AG04450 (cell line): ENCODE measurements at regions not wholly inside any gene's neighbourhood (a gene's known extent, or its start where the extent isn't known, plus 50 kb on each side); places are given as distances from the start of the nearest gene placed in this dataset.

Source experiments
- CTCF ChIA-PET: fragments of 300-600, 350-600 bp; formaldehyde crosslinking; extraction: SDS; loops from one replicate; lab custom pipeline; 2022; ENCODE audit warnings: antibody characterized with exemption, inconsistent platforms; lab: Charles Lee
- POLR2A ChIA-PET: fragments of 350-600 bp; formaldehyde crosslinking; extraction: SDS; loops from one replicate; lab custom pipeline; 2021; ENCODE audit warnings: antibody characterized with exemption, inconsistent platforms; lab: Yijun Ruan, JAX
- DNase-seq: peaks from one replicate; pipeline ENCODE4 v3.0.0-alpha.2; 2011; ENCODE audit warnings: low read depth, low spot score
- H3K27ac ChIP-seq: one replicate; pipeline ENCODE4 v1.5.1; 2012; ENCODE audit warnings: low read depth, low read length, control low read depth
- H3K27me3 ChIP-seq: one replicate; pipeline ENCODE4 v1.6.0; 2012; ENCODE audit warnings: low read length; ENCODE audit not compliant: control insufficient read depth, insufficient read depth
- H3K4me3 ChIP-seq: 2 replicates; pipeline ENCODE4 v1.5.1; 2011; ENCODE audit warnings: mild to moderate bottlenecking, low read depth, low read length, control low read depth
- H3K9me3 ChIP-seq: 2 replicates; pipeline ENCODE4 v1.5.1; 2012; ENCODE audit warnings: low read length; ENCODE audit not compliant: control insufficient read depth, insufficient read depth
- TF ChIP-seq, protein P1 (sequence below): IDR thresholded peaks from 2 replicates; pipeline ENCODE4 v1.5.1; 2011; ENCODE audit warnings: low read depth, low read length, control low read depth, inconsistent platforms

DNA sequence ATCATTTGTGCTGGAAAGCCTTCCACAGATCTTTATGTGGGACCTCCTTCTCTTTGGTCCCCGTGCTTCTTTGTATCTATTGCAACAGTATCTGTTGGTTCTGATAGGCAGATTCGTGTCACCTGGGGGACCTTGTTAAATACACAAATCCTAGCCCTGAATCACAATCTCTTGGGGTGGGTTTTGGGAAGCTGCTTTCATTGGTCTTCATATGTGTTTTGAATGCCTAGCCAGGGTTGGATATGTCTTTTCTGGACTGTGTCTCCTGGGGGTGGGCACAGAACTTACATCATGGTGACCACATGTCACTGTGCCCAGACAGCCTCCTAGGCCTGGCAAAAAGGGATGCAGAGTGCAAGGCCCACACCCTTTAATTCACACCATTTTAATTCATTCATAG is 81.0 kb upstream of the HNF1B start:
- no peaks in the 10 kb centered on the region; the same call in 1 of the 2 replicates for H3K9me3 ChIP-seq
- TF ChIP-seq, protein P1, sequence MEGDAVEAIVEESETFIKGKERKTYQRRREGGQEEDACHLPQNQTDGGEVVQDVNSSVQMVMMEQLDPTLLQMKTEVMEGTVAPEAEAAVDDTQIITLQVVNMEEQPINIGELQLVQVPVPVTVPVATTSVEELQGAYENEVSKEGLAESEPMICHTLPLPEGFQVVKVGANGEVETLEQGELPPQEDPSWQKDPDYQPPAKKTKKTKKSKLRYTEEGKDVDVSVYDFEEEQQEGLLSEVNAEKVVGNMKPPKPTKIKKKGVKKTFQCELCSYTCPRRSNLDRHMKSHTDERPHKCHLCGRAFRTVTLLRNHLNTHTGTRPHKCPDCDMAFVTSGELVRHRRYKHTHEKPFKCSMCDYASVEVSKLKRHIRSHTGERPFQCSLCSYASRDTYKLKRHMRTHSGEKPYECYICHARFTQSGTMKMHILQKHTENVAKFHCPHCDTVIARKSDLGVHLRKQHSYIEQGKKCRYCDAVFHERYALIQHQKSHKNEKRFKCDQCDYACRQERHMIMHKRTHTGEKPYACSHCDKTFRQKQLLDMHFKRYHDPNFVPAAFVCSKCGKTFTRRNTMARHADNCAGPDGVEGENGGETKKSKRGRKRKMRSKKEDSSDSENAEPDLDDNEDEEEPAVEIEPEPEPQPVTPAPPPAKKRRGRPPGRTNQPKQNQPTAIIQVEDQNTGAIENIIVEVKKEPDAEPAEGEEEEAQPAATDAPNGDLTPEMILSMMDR: no peak
- H3K27me3 ChIP-seq: no peaks in the 10 kb centered on the region
- no peak overlapping the region for H3K4me3 ChIP-seq
- no peak overlapping the region for H3K27ac ChIP-seq
- POLR2A ChIA-PET: no interaction called here
- CTCF ChIA-PET: interaction anchor here (0.6 to 4.8 kb wide), 2 partner anchors 10 to 175 kb away, joined by 3 to 30 read pairs; no protein-coding TSS in a partner anchor
- no peak for DNase-seq

DNA sequence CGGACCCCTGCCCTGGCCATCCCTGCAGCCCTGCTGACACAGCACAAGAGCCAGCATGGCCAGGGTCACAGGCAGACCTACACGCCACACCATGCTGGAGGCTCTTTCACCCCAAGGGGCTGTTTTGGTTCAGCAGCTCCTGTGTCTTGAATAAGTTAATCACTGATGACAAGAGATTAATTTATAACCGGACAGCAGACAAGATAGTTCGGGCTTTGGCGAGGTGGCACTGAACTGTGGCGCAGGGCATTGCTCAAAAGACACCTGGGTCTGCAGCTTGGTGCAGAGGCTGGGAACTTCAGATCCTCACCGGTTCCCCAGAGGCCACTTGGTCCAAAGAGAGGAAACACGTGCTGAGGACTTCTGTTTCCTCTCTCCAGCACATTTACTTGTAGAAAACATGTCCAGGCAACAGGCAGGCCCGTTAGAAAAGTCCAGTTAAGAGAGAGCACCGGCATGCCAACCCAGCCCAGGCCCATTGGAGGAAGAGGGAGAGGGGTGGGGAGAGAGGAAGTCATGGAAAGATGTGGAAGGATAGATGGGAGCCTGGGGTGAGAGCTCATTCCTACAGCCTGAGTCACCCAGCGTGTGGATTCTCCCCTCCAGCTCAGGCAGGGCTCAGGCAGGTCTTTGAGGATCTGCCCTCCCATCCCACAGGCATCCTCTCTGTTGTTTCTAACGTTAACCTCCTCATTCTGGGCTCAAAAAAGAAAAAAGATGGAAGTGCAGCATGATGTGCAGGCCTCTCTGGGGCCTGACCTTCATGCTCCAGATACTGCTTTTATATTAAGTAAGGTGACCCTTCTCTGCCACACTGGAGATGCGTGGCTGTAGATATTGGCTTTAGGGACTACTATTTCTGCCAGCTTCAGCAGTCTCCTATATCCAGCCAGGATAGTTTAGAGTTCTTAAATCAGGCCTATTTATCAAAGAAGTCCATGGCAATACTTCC is 80.0 kb upstream of the HNF1B start:
- Histone ChIP-seq H3K9me3 (no peaks in the 10 kb centered on the region; the same call in 1 of the 2 replicates), H3K27me3 (no peaks in the 10 kb centered on the region), H3K27ac (peak overlapping the region; percentile 68), H3K4me3 (no peak overlapping the region)
- ChIA-PET POLR2A (interaction anchor here (0.7 to 0.9 kb wide), 2 partner anchors 9 to 11 kb away, joined by 3 to 4 read pairs; no protein-coding TSS in a partner anchor), CTCF (interaction anchor here (1.0 to 4.8 kb wide), 2 partner anchors 9 to 175 kb away, joined by 3 to 30 read pairs; no protein-coding TSS in a partner anchor)
- TF ChIP-seq, protein P1: no peak
- DNase-seq: peak; percentile 61

DNA sequence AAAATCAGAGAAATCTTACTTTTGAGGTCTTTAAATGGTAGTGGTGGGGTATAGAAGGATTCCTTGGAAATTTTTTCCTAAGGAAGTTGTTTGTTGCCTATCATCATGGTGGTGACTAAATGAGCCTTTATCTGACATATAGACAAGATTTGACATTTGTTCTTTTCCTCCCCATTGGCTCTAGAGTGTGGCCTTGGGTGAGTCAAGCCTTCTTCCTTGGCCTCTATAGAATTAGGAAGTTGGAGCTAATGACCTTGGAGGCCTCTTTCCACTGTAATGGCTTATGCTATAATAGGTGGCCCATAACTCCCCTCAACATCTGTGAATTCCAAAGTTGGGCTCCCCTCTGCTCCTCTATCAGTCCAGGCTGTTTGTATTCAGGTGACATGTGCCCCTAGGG is 79.1 kb upstream of the HNF1B start:
- ChIA-PET POLR2A (no interaction called here), CTCF (interaction anchor here (4.8 kb wide), 1 partner anchor 8 kb away, joined by 30 read pairs; no protein-coding TSS in a partner anchor)
- H3K27me3 ChIP-seq: no peaks in the 10 kb centered on the region
- no peak overlapping the region for H3K27ac ChIP-seq
- H3K4me3 ChIP-seq: no peak overlapping the region
- no peak for DNase-seq
- TF ChIP-seq, protein P1: no peak
- no peaks in the 10 kb centered on the region; the same call in 1 of the 2 replicates for H3K9me3 ChIP-seq

DNA sequence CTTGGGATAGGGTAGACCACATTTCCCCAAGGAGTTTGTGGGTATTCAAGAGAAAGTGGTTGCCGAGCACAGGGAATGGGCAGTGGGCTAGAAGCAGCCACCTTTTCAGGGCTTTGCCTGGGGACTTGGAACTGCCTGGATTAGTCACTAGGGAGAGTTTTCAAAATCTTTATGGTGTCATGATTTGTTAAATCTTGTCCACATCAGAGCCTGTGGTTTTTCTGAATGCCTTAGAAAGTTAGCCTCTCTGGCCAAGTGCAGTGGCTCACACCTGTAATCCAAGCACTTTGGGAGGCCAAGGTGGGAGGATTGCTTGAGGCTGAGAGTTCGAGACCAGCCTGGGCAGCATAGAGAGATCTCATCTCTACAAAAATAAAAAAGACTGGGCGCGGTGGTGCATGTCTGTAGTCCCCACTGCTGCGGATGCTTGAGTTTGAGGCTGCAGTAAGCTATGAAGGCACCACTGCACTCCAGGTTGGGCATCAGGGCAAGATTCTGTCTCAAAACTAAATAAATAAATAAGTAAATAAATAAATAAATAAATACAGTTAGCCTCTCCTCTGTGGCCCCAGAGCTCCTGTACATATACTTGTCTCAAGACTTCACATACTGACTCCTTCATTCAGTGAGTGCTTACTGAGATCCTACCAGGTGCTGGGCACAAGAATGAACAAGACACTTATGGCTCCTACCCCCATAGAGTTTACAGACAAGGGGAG is 76.3 kb upstream of the HNF1B start:
- Histone ChIP-seq H3K27me3 (no peaks in the 10 kb centered on the region), H3K4me3 (no peak overlapping the region), H3K27ac (no peak overlapping the region), H3K9me3 (no peaks in the 10 kb centered on the region; the same call in 1 of the 2 replicates)
- ChIA-PET CTCF (interaction anchor here (0.9 kb wide), 1 partner anchor 170 kb away, joined by 3 read pairs; no protein-coding TSS in a partner anchor), POLR2A (no interaction called here)
- TF ChIP-seq, protein P1: no peak
- no peak for DNase-seq
